ENCODE measurements at regions not wholly inside any gene's neighbourhood (a gene's known extent, or its start where the extent isn't known, plus 50 kb on each side); places are given as distances from the start of the nearest gene placed in this dataset.

DNA sequence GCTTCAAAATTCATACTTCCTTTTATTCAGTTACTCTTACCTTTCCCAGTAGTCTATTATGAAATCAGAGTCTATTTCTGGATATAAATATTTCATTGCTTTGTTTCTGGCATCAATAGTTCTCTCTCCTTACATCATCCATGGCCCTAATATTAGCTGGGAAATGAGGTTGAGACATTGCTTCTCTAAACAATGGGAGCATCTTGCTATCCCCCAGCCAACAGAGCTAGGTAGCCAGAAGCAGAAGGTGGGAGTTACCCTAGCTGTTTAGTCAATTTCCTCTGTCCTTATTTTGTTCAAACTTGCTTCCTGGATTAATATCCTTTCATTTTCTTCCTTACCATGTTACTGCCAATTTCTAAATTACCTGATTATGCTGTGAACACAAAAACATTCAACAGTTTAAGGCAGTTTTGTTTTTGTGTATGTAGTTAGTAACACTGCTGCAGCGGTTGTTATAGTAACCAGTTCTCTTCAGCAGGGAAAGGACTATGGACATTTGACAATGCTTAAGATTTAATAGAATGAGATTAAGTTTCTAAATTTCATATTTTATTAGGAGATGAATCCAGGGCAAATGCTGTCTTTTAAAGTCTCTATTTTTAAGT lies 160.5 kb upstream of the KCNJ3 start (continued):
- TF ChIP-seq, protein P1, sequence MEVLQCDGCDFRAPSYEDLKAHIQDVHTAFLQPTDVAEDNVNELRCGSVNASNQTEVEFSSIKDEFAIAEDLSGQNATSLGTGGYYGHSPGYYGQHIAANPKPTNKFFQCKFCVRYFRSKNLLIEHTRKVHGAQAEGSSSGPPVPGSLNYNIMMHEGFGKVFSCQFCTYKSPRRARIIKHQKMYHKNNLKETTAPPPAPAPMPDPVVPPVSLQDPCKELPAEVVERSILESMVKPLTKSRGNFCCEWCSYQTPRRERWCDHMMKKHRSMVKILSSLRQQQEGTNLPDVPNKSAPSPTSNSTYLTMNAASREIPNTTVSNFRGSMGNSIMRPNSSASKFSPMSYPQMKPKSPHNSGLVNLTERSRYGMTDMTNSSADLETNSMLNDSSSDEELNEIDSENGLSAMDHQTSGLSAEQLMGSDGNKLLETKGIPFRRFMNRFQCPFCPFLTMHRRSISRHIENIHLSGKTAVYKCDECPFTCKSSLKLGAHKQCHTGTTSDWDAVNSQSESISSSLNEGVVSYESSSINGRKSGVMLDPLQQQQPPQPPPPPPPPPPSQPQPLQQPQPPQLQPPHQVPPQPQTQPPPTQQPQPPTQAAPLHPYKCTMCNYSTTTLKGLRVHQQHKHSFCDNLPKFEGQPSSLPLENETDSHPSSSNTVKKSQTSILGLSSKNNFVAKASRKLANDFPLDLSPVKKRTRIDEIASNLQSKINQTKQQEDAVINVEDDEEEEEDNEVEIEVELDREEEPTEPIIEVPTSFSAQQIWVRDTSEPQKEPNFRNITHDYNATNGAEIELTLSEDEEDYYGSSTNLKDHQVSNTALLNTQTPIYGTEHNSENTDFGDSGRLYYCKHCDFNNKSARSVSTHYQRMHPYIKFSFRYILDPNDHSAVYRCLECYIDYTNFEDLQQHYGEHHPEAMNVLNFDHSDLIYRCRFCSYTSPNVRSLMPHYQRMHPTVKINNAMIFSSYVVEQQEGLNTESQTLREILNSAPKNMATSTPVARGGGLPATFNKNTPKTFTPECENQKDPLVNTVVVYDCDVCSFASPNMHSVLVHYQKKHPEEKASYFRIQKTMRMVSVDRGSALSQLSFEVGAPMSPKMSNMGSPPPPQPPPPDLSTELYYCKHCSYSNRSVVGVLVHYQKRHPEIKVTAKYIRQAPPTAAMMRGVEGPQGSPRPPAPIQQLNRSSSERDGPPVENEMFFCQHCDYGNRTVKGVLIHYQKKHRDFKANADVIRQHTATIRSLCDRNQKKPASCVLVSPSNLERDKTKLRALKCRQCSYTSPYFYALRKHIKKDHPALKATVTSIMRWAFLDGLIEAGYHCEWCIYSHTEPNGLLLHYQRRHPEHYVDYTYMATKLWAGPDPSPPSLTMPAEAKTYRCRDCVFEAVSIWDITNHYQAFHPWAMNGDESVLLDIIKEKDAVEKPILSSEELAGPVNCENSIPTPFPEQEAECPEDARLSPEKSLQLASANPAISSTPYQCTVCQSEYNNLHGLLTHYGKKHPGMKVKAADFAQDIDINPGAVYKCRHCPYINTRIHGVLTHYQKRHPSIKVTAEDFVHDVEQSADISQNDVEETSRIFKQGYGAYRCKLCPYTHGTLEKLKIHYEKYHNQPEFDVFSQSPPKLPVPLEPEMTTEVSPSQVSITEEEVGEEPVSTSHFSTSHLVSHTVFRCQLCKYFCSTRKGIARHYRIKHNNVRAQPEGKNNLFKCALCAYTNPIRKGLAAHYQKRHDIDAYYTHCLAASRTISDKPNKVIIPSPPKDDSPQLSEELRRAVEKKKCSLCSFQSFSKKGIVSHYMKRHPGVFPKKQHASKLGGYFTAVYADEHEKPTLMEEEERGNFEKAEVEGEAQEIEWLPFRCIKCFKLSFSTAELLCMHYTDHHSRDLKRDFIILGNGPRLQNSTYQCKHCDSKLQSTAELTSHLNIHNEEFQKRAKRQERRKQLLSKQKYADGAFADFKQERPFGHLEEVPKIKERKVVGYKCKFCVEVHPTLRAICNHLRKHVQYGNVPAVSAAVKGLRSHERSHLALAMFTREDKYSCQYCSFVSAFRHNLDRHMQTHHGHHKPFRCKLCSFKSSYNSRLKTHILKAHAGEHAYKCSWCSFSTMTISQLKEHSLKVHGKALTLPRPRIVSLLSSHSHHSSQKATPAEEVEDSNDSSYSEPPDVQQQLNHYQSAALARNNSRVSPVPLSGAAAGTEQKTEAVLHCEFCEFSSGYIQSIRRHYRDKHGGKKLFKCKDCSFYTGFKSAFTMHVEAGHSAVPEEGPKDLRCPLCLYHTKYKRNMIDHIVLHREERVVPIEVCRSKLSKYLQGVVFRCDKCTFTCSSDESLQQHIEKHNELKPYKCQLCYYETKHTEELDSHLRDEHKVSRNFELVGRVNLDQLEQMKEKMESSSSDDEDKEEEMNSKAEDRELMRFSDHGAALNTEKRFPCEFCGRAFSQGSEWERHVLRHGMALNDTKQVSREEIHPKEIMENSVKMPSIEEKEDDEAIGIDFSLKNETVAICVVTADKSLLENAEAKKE (CRISPR knock-in tag; IDR thresholded peaks at IDR 0.05) = no peak
- TF ChIP-seq NANOG (IDR thresholded peaks at IDR 0.05; ENCODE audit: borderline replicate concordance) = no peak
- no peak for TF ChIP-seq ZNF114 (CRISPR knock-in tag; IDR thresholded peaks at IDR 0.05)
- TF ChIP-seq EZH2phosphoT487 (IDR thresholded peaks at IDR 0.05; ENCODE audit: unreplicated experiment) = no peak
- TF ChIP-seq, protein P2, sequence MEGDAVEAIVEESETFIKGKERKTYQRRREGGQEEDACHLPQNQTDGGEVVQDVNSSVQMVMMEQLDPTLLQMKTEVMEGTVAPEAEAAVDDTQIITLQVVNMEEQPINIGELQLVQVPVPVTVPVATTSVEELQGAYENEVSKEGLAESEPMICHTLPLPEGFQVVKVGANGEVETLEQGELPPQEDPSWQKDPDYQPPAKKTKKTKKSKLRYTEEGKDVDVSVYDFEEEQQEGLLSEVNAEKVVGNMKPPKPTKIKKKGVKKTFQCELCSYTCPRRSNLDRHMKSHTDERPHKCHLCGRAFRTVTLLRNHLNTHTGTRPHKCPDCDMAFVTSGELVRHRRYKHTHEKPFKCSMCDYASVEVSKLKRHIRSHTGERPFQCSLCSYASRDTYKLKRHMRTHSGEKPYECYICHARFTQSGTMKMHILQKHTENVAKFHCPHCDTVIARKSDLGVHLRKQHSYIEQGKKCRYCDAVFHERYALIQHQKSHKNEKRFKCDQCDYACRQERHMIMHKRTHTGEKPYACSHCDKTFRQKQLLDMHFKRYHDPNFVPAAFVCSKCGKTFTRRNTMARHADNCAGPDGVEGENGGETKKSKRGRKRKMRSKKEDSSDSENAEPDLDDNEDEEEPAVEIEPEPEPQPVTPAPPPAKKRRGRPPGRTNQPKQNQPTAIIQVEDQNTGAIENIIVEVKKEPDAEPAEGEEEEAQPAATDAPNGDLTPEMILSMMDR (conservative IDR thresholded peaks at IDR 0.05; ENCODE audit: low read depth in 2 of 2) = no peak
- no peak for TF ChIP-seq CREB1 (CRISPR knock-in tag; IDR thresholded peaks at IDR 0.05; ENCODE audit: low read depth)

DNA sequence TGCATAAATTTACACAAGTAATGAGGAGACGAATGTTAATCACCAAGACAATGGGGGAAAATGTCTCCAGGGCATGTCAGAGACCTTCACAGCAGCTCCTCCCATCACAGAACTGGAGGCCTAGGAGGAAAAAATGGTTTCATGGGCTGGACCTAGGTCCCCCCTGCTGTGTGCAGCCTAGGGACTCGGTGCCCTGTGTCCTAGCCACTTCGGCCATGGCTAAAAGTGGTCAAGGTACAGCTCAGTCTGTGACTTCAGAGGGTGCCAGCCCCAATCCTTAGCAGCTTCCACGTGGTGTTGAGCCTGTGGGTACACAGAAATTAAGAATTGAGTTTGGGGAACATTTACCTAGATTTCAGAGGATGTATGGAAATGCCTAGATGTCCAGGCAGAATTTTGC lies 152.2 kb upstream of the KCNJ3 start:
- H3K4me1 Mint-ChIP-seq = no peaks in the 10 kb centered on the region
- ATAC-seq (no peak), DNase-seq (ENCODE audit: low spot score) (no peak)
- no peaks in the 10 kb centered on the region for H3K36me3 ChIP-seq (ENCODE audit: insufficient read depth)
- H3K4me3 Mint-ChIP-seq = no peak overlapping the region
- TF ChIP-seq JUNB (IDR thresholded peaks at IDR 0.05; ENCODE audit: unreplicated experiment) = no peak
- TF ChIP-seq EZH2phosphoT487 (IDR thresholded peaks at IDR 0.05; ENCODE audit: unreplicated experiment) = no peak
- no peak for TF ChIP-seq STAT1 (IDR thresholded peaks at IDR 0.05; ENCODE audit: unreplicated experiment)
- TF ChIP-seq, protein P2 (conservative IDR thresholded peaks at IDR 0.05; ENCODE audit: low read depth in 2 of 2) = no peak
- TF ChIP-seq NANOG (IDR thresholded peaks at IDR 0.05; ENCODE audit: borderline replicate concordance) = no peak
- peaks cover 33% of the 10 kb centered on the region for H3K9me3 Mint-ChIP-seq
- no peaks in the 10 kb centered on the region for H3K79me2 ChIP-seq (replicated peaks; ENCODE audit: insufficient read depth)
- H3F3A ChIP-seq (replicated peaks; ENCODE audit: low read depth) = no peaks in the 10 kb centered on the region
- H3K4me3 ChIP-seq = no peak overlapping the region
- H3K36me3 Mint-ChIP-seq (ENCODE audit: low read depth) = peaks cover 24% of the 10 kb centered on the region
- no peaks in the 10 kb centered on the region for H4K20me1 ChIP-seq (replicated peaks; ENCODE audit: insufficient read depth)
- no peak overlapping the region for H3K27ac Mint-ChIP-seq
- no peak overlapping the region for H2AFZ ChIP-seq
- H3K27ac ChIP-seq (ENCODE audit: low read depth) = no peak overlapping the region
- H3K9me2 ChIP-seq (ENCODE audit: insufficient read depth) = no peaks in the 10 kb centered on the region
- H3K27me3 Mint-ChIP-seq (ENCODE audit: insufficient read depth, low read depth, poor library complexity) = peaks cover 2% of the 10 kb centered on the region
- H3K4me1 ChIP-seq (ENCODE audit: insufficient read depth) = peaks cover 1% of the 10 kb centered on the region; the same call in 1 of the 2 replicates
- H3K27me3 ChIP-seq (ENCODE audit: insufficient read depth) = no peaks in the 10 kb centered on the region
- H3K4me2 ChIP-seq = no peak overlapping the region
